HTR-8/SVneo (cell line): ENCODE measurements at regions not wholly inside any gene's neighbourhood (a gene's known extent, or its start where the extent isn't known, plus 50 kb on each side); places are given as distances from the start of the nearest gene placed in this dataset.
"Not testable (repeated sequence)": the region's sequence is repeated elsewhere in the genome, so short reads cannot be mapped to it uniquely, and the experiment has no call there.

Experiments used
- DNase-seq: peaks from one replicate; pipeline ENCODE4 v3.0.0; 2011; ENCODE audit warnings: low spot score, mixed read lengths; ENCODE audit not compliant: insufficient read length
- FAIRE-seq: peaks from 2 replicates; lab custom pipeline; 2011; peaks lifted over from hg19 to GRCh38; lab: Jason Lieb, UNC

DNA sequence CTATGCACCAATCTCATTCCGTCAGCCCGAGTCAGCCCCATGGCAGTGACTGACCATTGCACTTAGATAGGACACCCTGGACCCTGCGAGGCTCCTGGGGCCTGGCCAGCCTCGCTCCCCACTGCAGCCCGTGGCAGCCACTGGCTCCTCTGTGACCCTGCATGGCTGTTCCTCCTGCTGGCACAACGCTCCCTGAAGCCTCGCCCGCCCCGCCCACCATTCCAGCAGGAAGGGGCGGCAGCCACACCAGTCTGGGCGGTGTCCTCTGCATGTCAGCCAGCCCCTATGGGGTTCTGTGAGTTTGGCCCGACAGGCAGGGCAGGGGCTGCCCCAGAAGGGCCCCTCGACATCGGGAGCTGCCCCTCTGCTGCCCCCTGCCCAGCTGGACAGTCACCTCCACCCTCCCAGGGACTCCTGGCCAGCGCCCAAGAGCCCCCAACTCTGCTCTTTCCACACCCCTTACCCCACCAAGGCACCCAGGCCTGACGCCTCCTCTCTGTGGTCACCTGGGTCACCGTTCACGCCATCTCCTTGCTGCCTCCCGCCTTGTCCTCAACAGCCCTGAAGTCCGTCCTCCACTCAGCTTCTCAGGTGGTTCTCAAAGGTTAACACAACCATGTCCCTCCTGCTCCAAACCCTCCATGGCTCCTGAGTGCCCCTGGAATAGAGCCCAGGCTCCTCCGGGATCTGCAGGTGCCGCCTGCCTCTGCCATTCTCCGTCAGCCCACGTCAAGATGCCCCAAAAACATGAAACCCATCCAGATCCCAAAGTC, 103.5 kb downstream of the MICALL2 start:
- FAIRE-seq = no peak

DNA sequence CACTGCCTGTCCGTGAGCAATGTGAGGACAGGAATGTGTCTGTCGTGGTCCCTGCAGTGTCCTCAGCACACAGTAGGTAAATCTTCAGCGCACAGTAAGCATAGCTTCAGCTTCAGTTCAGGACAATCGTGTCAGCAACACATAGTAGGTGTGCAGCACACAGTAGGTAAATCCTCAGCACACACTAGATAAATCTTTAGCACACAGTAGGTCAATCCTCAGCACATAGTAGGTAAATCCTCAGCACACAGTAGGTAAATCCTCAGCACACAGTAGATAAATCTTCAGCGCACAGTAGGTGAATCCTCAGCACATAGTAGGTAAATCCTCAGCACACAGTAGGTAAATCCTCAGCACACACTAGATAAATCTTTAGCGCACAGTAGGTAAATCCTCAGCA, 102.4 kb downstream of the MICALL2 start:
- FAIRE-seq = peak; percentile 90
- not testable (repeated sequence) for DNase-seq

More for the DNA sequence above, 103.5 kb downstream of the MICALL2 start:
- no peak for DNase-seq

DNA sequence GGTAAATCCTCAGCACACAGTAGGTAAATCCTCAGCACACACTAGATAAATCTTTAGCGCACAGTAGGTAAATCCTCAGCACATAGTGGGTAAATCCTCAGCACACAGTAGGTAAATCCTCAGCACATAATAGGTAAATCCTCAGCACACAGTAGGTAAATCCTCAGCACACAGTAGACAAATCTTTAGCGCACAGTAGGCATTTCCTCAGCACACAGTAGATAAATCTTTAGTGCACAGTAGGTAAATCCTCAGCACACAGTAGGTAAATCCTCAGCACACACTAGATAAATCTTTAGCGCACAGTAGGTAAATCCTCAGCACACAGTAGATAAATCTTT, 102.0 kb downstream of the MICALL2 start:
- FAIRE-seq, DNase-seq: not testable (repeated sequence)

DNA sequence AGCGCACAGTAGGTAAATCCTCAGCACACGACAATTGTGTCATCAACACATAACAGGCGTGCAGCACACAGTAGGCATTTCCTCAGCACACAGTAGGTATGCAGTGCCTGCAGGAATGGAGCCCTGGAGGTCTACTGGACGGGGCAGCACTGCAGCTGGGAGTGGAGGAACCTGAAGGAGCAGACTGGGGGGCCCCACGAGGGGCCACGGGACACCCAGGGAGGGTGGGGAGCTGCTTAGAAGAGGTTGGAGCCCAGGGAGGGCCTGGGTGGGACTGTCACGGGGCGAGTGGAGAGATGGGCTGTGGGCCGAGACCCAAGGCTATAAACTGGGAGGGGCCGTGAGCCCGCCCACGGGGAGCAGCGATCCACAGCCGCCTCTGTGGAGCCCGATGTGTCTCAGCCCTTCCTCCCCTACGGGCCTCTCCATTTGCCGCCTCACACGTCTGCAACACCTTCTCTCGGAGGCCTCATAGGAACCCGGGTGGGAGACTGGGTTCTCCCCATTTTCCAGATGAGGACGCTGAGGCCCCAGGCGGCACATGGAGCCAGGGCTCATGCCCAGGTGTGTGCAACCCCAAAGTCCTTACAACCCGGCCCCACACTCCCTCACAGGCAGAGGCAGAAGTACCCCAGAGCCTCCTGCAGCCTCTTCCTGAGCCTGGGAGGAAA, 101.5 kb downstream of the MICALL2 start:
- peak; percentile 83 for FAIRE-seq

DNA sequence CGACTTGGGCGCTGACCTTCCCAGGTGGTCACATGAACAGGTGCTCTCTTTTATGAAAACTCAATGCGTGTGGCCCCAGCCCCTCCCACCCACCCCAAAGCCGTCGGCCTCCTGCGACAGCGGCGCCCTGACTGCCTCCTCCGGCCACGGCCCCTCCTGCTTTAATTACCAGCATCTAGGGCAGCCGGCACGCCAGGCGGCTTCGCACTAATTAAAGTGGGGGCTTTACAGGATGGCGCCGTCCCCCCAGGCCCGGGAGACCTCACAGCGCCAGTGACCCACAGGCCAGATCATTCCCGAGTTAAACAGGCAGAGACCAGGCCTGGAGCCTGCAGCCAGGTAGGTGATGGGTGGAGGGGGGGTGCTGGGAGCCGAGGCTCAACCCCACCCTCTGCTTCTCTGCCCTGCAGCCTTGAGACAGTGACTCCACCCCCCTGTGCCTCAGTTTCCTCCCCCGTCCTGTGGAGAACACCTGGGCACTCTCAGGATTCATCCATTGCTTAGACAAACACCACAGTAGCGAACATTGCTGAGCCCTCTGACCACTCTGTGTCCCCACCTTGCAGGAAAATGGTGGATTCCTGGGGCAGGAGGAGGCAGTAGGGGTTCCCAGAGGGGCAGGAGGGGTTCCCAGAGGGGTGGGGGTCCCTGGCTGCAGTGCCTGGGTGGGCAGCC, 100.8 kb downstream of the MICALL2 start:
- FAIRE-seq = no peak

More for the DNA sequence above, 101.5 kb downstream of the MICALL2 start:
- peak; percentile 57 for DNase-seq

DNA sequence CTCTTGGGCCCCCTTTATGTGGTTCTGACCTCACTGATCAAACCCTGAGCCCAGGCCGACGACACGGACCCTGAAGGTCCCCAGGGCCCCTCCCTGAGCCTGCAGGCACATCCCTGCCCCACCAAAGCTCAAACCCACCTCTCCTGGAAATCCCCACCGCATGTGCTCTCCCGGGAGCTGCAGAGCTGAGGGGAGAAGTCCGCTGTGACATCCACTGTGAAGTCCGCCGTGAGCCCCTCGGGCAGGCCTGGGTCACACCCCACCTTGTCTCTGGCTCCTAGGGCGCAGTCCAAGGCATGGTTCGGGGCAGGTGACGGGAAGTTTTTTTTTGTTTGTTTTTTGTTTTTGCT, 100.2 kb downstream of the MICALL2 start:
- FAIRE-seq = no peak
- DNase-seq = no peak

More for the DNA sequence above, 100.8 kb downstream of the MICALL2 start:
- DNase-seq = no peak

DNA sequence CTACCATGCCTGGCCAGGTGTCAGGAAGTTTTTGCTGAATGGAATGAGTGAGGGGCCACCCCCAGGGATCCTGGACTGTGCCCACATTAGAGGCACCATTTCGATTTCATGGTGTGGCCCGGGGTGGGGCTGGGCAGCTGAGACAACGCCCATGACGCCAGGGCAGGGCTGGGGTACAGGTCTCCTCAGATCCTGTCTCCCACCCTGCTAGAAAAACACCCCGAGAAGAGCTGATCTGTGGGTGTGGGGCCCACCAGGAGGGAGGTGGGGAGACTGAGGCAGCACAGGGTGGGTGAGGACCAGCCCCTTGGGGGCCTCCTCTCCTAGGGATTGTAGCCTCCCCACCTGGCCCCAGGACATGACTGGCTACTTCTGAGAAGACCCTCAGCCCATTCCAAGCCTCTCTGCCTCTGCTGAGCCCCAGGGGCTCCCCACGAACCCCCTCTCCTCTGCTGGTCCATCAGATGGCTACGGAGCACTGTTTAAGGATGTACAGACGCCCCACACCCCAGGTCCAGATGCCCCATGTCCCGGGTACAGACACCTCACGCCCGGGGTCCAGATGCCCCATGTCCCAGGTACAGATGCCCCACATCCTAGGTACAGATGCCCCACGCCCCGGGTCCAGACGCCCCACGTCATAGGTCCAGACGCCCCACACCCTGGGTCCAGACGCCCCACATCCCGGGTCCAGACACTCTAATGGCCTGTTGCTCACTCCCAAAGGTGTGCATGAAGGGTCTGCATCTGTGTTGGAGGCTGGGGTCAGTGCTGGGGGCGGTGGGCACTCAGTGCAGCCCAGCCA, 99.4 kb downstream of the MICALL2 start:
- no peak for FAIRE-seq

DNA sequence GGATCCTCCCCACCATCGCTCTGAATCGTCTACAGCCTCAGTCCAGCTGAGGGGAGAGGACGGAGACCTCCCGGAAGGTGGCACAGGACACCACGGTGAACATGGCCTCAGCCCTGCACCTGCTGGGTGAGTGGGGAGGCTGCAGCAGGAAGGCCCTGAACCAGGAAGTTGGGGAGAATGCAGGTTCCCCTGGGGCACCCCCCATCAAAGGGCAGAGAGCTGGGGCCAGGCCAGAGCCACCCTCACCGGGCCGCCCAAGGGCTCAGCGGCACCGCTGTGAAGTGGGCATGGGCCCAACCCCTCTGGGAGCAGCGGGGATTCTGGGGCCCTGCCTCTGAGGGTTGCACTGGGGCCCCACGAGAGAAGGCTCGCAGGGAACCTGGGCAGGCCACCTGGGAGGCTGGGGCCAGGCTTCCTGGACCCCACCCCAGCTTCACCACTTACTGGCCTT, 98.7 kb downstream of the MICALL2 start:
- no peak for FAIRE-seq
- DNase-seq = no peak

More for the DNA sequence above, 99.4 kb downstream of the MICALL2 start:
- no peak for DNase-seq

DNA sequence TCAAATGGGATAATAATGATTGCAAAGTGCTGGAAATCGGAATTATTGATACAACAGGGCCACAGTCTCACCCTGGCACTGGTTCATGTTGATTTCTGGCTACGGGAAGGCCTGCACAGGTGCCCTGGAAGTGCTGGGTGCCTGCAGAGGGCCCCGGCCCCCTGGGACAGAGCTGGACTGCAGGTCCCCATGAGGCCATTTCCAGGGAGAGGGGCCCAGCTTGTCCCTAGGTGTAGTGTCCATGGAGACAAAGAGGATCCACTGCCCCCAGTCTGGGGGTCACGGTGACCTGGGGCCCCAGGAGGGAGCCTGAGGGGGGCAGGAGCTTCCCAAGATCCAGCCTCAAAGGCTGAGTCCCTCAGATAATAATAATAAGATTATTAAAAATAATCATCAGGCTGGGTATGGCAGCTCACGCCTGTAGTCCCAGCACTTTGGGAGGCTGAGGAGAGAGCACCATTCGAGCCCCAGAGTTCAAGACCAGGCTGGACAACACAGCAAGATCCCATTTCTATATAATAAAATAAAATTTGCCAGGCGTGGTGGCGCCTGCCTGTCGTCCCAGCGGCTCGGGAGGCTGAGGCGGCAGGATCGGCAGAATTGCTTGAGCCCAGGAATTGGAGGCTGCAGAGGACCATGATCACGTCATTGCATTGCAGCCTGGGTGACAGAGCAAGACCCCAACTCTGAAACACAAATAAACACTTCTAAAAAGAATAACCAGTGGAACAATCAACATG, 98.1 kb downstream of the MICALL2 start:
- FAIRE-seq (no peak), DNase-seq (no peak)

DNA sequence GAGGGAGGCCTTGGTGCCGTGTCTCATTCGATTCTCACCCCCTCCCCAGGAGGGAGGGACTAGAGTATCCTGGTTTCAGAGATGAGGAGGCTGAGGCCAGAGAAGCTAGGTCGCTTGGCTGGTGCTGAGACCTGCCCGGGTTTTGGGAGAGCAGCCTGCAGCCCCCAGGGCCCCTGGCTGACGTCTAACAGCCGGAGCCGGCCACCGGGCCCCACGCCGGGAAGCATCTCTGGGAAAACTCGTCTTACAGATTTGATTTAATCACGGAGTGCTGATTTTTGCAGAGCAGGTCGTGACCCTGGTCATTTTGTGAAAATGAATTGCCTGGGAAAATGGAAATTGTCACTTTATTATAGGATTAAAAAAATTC, 97.5 kb downstream of the MICALL2 start:
- no peak for FAIRE-seq
- no peak for DNase-seq

DNA sequence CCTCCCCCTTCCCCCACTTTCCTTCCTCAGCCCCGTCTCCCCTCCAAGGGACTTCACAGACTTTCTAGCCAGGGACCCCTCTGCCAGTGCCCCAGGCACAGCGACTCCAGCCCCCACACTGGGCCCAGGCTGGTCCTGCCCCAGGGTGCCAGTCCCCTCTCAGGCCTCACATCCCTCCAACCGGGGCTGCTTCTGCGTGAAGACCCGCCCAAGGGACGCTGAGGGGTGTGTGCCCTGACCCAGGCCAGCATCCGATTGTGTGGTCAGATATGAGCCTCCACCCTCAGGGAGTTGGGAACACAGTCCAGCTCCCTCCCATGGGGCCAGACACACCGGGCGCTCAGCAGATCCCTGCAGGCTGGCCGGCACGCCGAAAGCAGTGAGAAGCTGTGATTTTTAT, 97.0 kb downstream of the MICALL2 start:
- FAIRE-seq = no peak

DNA sequence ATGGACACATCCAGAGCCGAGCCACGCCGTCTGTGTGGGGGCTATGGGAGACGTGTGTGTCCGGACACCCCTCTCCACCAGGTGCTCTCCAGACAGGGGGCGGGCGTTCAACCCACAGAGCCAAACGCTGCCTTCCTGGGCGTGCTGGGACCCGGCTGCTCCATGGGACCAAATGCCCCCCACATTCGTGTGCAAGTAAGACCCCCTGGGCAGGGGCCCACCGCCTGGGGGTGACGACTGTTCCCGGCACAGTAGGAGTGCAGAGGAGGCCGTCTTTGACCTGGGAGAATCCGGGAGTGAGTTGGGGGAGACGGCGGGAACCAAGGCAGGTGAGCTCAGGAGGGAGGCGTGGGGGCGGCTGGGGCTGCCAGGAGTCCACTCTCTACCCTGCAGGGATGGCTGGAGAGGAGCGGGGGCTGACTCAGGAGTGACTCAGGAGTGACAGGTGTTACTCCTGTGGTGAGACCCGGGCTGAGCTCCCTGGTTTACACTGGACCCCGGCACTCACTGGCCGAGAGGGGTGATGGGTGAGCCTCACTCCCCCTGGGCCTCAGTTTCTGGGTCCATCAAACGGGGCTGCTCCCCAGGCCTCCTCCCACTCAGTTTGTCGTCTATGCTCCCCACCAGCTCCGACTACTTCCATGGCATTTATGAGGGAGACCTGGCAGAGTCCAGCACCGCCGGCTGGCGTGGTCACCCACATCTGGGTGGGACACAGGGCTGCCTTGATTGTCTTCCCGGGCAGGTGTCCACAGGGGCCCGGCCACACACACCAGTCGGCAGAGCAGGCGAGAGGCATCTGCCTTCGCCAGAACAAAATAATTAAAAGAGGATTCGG, 95.0 kb downstream of the MICALL2 start:
- no peak for DNase-seq
- no peak for FAIRE-seq

More for the DNA sequence above, 97.0 kb downstream of the MICALL2 start:
- no peak for DNase-seq

DNA sequence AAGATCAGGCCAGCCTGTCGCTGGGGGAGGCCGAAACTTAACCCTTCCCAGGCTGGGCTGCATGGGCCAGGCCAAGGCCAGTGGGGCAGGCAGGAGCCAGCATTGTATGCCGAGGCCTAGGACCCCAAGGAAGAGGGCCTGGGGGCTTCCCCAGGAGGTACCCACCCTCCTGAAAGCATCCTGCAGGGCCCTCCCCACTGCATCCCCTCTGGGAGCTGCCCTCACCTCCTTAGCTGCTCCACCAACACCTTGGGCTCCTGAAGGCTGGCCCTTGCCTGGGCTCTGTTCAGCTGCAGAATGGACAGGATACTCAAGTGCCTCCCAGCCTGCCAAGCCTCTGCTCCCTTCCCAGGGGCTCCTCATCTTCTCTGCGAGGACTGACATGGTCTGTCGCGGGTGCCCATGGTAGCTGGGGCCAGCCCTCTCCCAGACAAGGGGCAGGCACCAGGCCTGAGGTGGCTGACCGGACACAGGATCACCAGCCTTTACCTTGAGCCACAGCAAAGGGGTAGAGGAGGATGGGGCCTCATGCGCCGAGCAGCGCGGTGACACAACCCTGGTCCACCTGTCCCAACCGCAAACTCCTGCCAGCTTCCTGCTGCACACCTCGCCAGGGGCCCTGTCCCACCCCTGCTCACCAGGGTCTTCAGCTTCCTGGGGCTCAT, 94.2 kb downstream of the MICALL2 start:
- DNase-seq (no peak), FAIRE-seq (no peak)

DNA sequence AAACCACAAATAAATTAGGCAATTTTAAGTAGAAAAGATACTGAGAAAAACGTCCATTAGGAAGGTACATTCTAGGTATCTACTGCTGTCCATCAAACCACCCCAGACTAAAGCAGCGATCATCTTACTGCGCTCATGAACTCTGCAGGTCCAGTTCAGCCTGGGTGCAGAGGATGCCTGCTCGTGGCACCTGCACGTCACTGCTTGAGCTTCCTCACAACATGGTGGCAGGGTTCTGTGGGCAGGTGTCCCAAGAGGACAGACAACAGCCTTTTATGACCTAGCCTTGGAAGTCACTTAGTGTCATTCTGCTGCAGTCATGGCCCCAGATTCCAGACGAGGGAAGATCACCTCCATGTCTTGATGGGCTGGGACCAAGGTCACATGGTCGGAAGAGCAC, 93.4 kb downstream of the MICALL2 start:
- DNase-seq (no peak), FAIRE-seq (peak; percentile 4)

DNA sequence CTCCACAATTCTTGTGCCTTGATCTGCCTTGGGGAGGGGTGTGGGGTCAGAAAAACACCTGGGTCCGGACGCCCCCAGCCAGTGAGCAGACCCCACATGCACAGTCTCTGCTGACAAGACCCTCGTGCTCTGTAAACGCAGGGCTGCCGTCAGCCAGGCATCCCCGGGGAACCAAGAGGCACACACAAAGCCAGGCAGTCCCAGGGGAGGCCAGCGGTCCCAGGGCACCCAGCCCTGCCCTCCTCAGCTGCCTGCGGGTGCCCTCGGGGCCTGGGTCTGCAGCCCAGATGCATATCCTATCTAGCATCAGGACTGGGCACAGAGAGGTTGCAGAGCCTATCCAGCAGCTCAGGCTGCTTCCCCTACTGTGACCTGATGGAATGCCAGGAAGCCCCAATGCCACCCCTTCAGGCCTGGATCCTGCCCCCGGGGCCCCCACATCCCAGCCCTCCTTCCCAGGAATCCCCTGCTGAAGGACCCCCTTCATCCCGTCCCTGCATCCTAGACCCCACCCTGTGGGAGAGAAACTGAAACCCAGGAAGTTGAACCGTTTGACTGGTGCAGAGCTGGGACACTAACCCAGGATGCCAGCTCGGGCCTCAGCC, 92.4 kb downstream of the MICALL2 start:
- FAIRE-seq (no peak), DNase-seq (no peak)

DNA sequence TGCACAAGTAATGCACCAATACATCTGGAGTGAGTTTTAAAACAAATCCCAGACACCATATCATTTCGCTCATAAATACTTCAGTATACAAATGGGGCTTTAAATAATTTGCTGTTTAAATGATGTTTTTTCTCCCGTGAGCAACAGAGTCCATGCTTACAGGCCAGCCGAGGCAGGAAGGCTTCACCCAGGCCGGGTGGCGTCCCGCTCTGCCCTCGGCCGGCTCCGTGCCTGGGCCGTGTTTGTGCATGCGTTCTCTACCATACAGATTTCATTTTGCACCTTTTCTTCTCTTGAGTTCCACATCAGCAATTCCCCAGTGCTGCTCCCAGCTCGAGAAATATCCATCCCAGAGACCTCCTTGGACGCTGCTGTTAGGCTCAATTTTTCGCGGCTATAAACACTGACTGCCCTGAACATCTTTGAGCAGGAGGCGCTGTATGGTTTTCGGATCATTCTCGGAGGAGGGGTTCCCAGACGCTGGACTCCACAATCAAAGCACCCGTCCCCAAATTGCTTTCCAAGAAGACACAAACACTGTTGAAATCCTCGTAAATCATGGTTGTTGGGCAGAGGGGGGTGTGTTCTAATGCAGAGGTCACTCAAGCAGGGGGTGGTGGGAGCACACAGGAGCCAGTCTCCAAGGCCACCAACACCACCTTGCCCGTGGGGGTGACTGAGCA, 91.6 kb downstream of the MICALL2 start:
- no peak for DNase-seq
- no peak for FAIRE-seq

DNA sequence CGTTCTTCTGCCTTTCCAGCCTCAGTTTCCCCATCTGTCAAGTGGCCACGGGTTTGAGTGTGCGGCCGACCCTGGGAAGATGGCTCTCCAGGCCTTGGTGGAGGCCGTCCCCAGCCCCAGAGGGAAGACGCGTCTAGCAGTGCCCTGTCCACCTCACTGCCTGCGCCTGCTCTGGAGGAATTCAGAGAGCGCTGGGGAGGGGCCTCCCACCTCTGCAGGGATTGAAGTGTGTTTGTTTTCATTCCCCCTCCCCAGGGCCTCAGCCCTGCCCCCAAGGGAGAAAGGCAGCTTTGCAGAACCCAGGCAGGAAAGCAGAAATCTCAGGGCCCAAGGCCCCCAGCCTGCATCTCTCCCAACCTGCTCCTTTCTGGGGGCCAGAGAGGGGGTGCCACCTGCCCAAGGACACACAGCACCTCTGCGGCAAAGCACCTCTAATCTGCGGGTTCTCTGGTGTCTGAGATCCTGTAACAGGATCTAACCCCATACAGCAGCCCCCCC, 91.0 kb downstream of the MICALL2 start:
- DNase-seq (no peak), FAIRE-seq (no peak)
